ENCODE measurements at regions not wholly inside any gene's neighbourhood (a gene's known extent, or its start where the extent isn't known, plus 50 kb on each side); places are given as distances from the start of the nearest gene placed in this dataset.

GRCh38 chr5:62935660-62936059, 357.0 kb downstream of the LRRC70 start:
- Histone ChIP-seq H3K36me3 (ENCODE audit: control insufficient read depth in 5 of 5, insufficient read depth in 5 of 5, low read length in 5 of 5) (no peaks in the 10 kb centered on the region), H3K4me3 (ENCODE audit: low read depth in 1 of 5, low read length in 5 of 5) (no peak overlapping the region), H3K9me3 (ENCODE audit: control insufficient read depth in 5 of 5, low read length in 5 of 5) (no peaks in the 10 kb centered on the region), H3K4me1 (ENCODE audit: control insufficient read depth in 5 of 5, insufficient read depth in 5 of 5, low read length in 5 of 5) (peaks cover 0 to 11% (median 5%) of the 10 kb centered on the region in 5 donors), H3K27me3 (ENCODE audit: control insufficient read depth in 5 of 5, insufficient read depth in 4 of 5, low read length in 5 of 5) (no peaks in the 10 kb centered on the region), H3K9ac (ENCODE audit: low read length in 5 of 5) (no peak overlapping the region), H3K27ac (ENCODE audit: low read depth, low read length) (no peak overlapping the region)

- Histone ChIP-seq H3K27me3 (ENCODE audit: control insufficient read depth in 5 of 5, insufficient read depth in 4 of 5, low read length in 5 of 5) (no peaks in the 10 kb centered on the region), H3K4me1 (ENCODE audit: control insufficient read depth in 5 of 5, insufficient read depth in 5 of 5, low read length in 5 of 5) (peaks cover 0 to 11% (median 5%) of the 10 kb centered on the region in 5 donors), H3K27ac (ENCODE audit: low read depth, low read length) (no peak overlapping the region), H3K9ac (ENCODE audit: low read length in 5 of 5) (no peak overlapping the region), H3K36me3 (ENCODE audit: control insufficient read depth in 5 of 5, insufficient read depth in 5 of 5, low read length in 5 of 5) (no peaks in the 10 kb centered on the region), H3K4me3 (ENCODE audit: low read depth in 1 of 5, low read length in 5 of 5) (no peak overlapping the region), H3K9me3 (ENCODE audit: control insufficient read depth in 5 of 5, low read length in 5 of 5) (no peaks in the 10 kb centered on the region)
Measured at GRCh38 chr5:62934319-62934718, 355.7 kb downstream of the LRRC70 start.

- H3K9ac ChIP-seq (ENCODE audit: low read length in 5 of 5) = no peak overlapping the region
- H3K4me1 ChIP-seq (ENCODE audit: control insufficient read depth in 5 of 5, insufficient read depth in 5 of 5, low read length in 5 of 5) = peaks cover 0 to 11% (median 5%) of the 10 kb centered on the region in 5 donors
- no peaks in the 10 kb centered on the region for H3K36me3 ChIP-seq (ENCODE audit: control insufficient read depth in 5 of 5, insufficient read depth in 5 of 5, low read length in 5 of 5)
- no peak overlapping the region for H3K4me3 ChIP-seq (ENCODE audit: low read depth in 1 of 5, low read length in 5 of 5)
- no peaks in the 10 kb centered on the region for H3K9me3 ChIP-seq (ENCODE audit: control insufficient read depth in 5 of 5, low read length in 5 of 5)
- no peaks in the 10 kb centered on the region for H3K27me3 ChIP-seq (ENCODE audit: control insufficient read depth in 5 of 5, insufficient read depth in 4 of 5, low read length in 5 of 5)
- no peak overlapping the region for H3K27ac ChIP-seq (ENCODE audit: low read depth, low read length)
Measured at GRCh38 chr5:62933261-62933660, 354.6 kb downstream of the LRRC70 start.

- Histone ChIP-seq H3K9ac (ENCODE audit: low read length in 5 of 5) (no peak overlapping the region), H3K27me3 (ENCODE audit: control insufficient read depth in 5 of 5, insufficient read depth in 4 of 5, low read length in 5 of 5) (no peaks in the 10 kb centered on the region), H3K9me3 (ENCODE audit: control insufficient read depth in 5 of 5, low read length in 5 of 5) (no peaks in the 10 kb centered on the region), H3K36me3 (ENCODE audit: control insufficient read depth in 5 of 5, insufficient read depth in 5 of 5, low read length in 5 of 5) (no peaks in the 10 kb centered on the region), H3K4me1 (ENCODE audit: control insufficient read depth in 5 of 5, insufficient read depth in 5 of 5, low read length in 5 of 5) (no peaks in the 10 kb centered on the region), H3K4me3 (ENCODE audit: low read depth in 1 of 5, low read length in 5 of 5) (no peak overlapping the region), H3K27ac (ENCODE audit: low read depth, low read length) (no peak overlapping the region)
Measured at GRCh38 chr5:62931153-62931950, 352.7 kb downstream of the LRRC70 start.

- Histone ChIP-seq H3K4me1 (ENCODE audit: control insufficient read depth in 5 of 5, insufficient read depth in 5 of 5, low read length in 5 of 5) (no peaks in the 10 kb centered on the region), H3K27me3 (ENCODE audit: control insufficient read depth in 5 of 5, insufficient read depth in 4 of 5, low read length in 5 of 5) (no peaks in the 10 kb centered on the region), H3K36me3 (ENCODE audit: control insufficient read depth in 5 of 5, insufficient read depth in 5 of 5, low read length in 5 of 5) (no peaks in the 10 kb centered on the region), H3K9ac (ENCODE audit: low read length in 5 of 5) (no peak overlapping the region), H3K4me3 (ENCODE audit: low read depth in 1 of 5, low read length in 5 of 5) (no peak overlapping the region), H3K9me3 (ENCODE audit: control insufficient read depth in 5 of 5, low read length in 5 of 5) (no peaks in the 10 kb centered on the region), H3K27ac (ENCODE audit: low read depth, low read length) (no peak overlapping the region)
Measured at GRCh38 chr5:62922191-62922590, 343.6 kb downstream of the LRRC70 start.

GRCh38 chr5:62920856-62921255, 342.2 kb downstream of the LRRC70 start:
- H3K27ac ChIP-seq (ENCODE audit: low read depth, low read length) = no peak overlapping the region
- no peaks in the 10 kb centered on the region for H3K36me3 ChIP-seq (ENCODE audit: control insufficient read depth in 5 of 5, insufficient read depth in 5 of 5, low read length in 5 of 5)
- H3K27me3 ChIP-seq (ENCODE audit: control insufficient read depth in 5 of 5, insufficient read depth in 4 of 5, low read length in 5 of 5) = no peaks in the 10 kb centered on the region
- H3K4me3 ChIP-seq (ENCODE audit: low read depth in 1 of 5, low read length in 5 of 5) = no peak overlapping the region
- H3K9ac ChIP-seq (ENCODE audit: low read length in 5 of 5) = no peak overlapping the region
- no peaks in the 10 kb centered on the region for H3K4me1 ChIP-seq (ENCODE audit: control insufficient read depth in 5 of 5, insufficient read depth in 5 of 5, low read length in 5 of 5)
- H3K9me3 ChIP-seq (ENCODE audit: control insufficient read depth in 5 of 5, low read length in 5 of 5) = no peaks in the 10 kb centered on the region

GRCh38 chr5:62909326-62909725, 330.7 kb downstream of the LRRC70 start:
- Histone ChIP-seq H3K4me3 (ENCODE audit: low read depth in 1 of 5, low read length in 5 of 5) (no peak overlapping the region), H3K9ac (ENCODE audit: low read length in 5 of 5) (no peak overlapping the region), H3K27me3 (ENCODE audit: control insufficient read depth in 5 of 5, insufficient read depth in 4 of 5, low read length in 5 of 5) (no peaks in the 10 kb centered on the region), H3K27ac (ENCODE audit: low read depth, low read length) (no peak overlapping the region), H3K4me1 (ENCODE audit: control insufficient read depth in 5 of 5, insufficient read depth in 5 of 5, low read length in 5 of 5) (no peaks in the 10 kb centered on the region), H3K36me3 (ENCODE audit: control insufficient read depth in 5 of 5, insufficient read depth in 5 of 5, low read length in 5 of 5) (no peaks in the 10 kb centered on the region), H3K9me3 (ENCODE audit: control insufficient read depth in 5 of 5, low read length in 5 of 5) (peaks cover 0 to 6% (median 0%) of the 10 kb centered on the region in 5 donors)

- H3K4me1 ChIP-seq (ENCODE audit: control insufficient read depth in 5 of 5, insufficient read depth in 5 of 5, low read length in 5 of 5) = no peaks in the 10 kb centered on the region
- no peaks in the 10 kb centered on the region for H3K9me3 ChIP-seq (ENCODE audit: control insufficient read depth in 5 of 5, low read length in 5 of 5)
- no peaks in the 10 kb centered on the region for H3K27me3 ChIP-seq (ENCODE audit: control insufficient read depth in 5 of 5, insufficient read depth in 4 of 5, low read length in 5 of 5)
- no peak overlapping the region for H3K4me3 ChIP-seq (ENCODE audit: low read depth in 1 of 5, low read length in 5 of 5)
- H3K9ac ChIP-seq (ENCODE audit: low read length in 5 of 5) = no peak overlapping the region
- H3K36me3 ChIP-seq (ENCODE audit: control insufficient read depth in 5 of 5, insufficient read depth in 5 of 5, low read length in 5 of 5) = no peaks in the 10 kb centered on the region
- H3K27ac ChIP-seq (ENCODE audit: low read depth, low read length) = no peak overlapping the region
Measured at GRCh38 chr5:62902126-62902525, 323.5 kb downstream of the LRRC70 start.

GRCh38 chr5:62900976-62901375, 322.4 kb downstream of the LRRC70 start:
- Histone ChIP-seq H3K4me1 (ENCODE audit: control insufficient read depth in 5 of 5, insufficient read depth in 5 of 5, low read length in 5 of 5) (no peaks in the 10 kb centered on the region), H3K4me3 (ENCODE audit: low read depth in 1 of 5, low read length in 5 of 5) (no peak overlapping the region), H3K27me3 (ENCODE audit: control insufficient read depth in 5 of 5, insufficient read depth in 4 of 5, low read length in 5 of 5) (no peaks in the 10 kb centered on the region), H3K9ac (ENCODE audit: low read length in 5 of 5) (no peak overlapping the region), H3K9me3 (ENCODE audit: control insufficient read depth in 5 of 5, low read length in 5 of 5) (no peaks in the 10 kb centered on the region), H3K36me3 (ENCODE audit: control insufficient read depth in 5 of 5, insufficient read depth in 5 of 5, low read length in 5 of 5) (no peaks in the 10 kb centered on the region), H3K27ac (ENCODE audit: low read depth, low read length) (no peak overlapping the region)

GRCh38 chr5:62896121-62896893, 317.7 kb downstream of the LRRC70 start:
- H3K36me3 ChIP-seq (ENCODE audit: control insufficient read depth in 5 of 5, insufficient read depth in 5 of 5, low read length in 5 of 5) = no peaks in the 10 kb centered on the region
- no peaks in the 10 kb centered on the region for H3K4me1 ChIP-seq (ENCODE audit: control insufficient read depth in 5 of 5, insufficient read depth in 5 of 5, low read length in 5 of 5)
- no peak overlapping the region for H3K27ac ChIP-seq (ENCODE audit: low read depth, low read length)
- no peak overlapping the region for H3K4me3 ChIP-seq (ENCODE audit: low read depth in 1 of 5, low read length in 5 of 5)
- H3K9me3 ChIP-seq (ENCODE audit: control insufficient read depth in 5 of 5, low read length in 5 of 5) = peaks cover 0 to 4% (median 0%) of the 10 kb centered on the region in 5 donors
- no peak overlapping the region for H3K9ac ChIP-seq (ENCODE audit: low read length in 5 of 5)
- H3K27me3 ChIP-seq (ENCODE audit: control insufficient read depth in 5 of 5, insufficient read depth in 4 of 5, low read length in 5 of 5) = no peaks in the 10 kb centered on the region
